ENCODE measurements at regions not wholly inside any gene's neighbourhood (a gene's known extent, or its start where the extent isn't known, plus 50 kb on each side); places are given as distances from the start of the nearest gene placed in this dataset.
A peak's percentile ranks its signal among the peaks of the same experiment; 100 is the strongest.

- DNase-seq: no peak
Observed at GRCh38 chr18:56167366-56167765, 471.0 kb downstream of the TXNL1 start.

GRCh38 chr18:56166914-56167313 lies 471.5 kb downstream of the TXNL1 start:
- no peak for DNase-seq

- DNase-seq: no peak
Observed at GRCh38 chr18:56165601-56166355, 472.6 kb downstream of the TXNL1 start.

GRCh38 chr18:56162311-56163265 lies 475.8 kb downstream of the TXNL1 start:
- DNase-seq: peak; percentile 62

GRCh38 chr18:56161566-56162260 lies 476.7 kb downstream of the TXNL1 start:
- DNase-seq: peak; percentile 14

- DNase-seq: no peak
Observed at GRCh38 chr18:56158676-56159075, 479.7 kb downstream of the TXNL1 start.

GRCh38 chr18:56157541-56157940 lies 480.9 kb downstream of the TXNL1 start:
- no peak for DNase-seq

GRCh38 chr18:56152551-56153310 lies 485.7 kb downstream of the TXNL1 start:
- DNase-seq: no peak

- DNase-seq: no peak
Observed at GRCh38 chr18:56148373-56148772, 490.0 kb downstream of the TXNL1 start.

GRCh38 chr18:56146565-56146964 lies 491.8 kb downstream of the TXNL1 start:
- no peak for DNase-seq

- no peak for DNase-seq
Observed at GRCh38 chr18:56142001-56142400, 496.4 kb downstream of the TXNL1 start.

GRCh38 chr18:56139792-56140254 lies 498.6 kb downstream of the TXNL1 start:
- DNase-seq: no peak

- DNase-seq: no peak
Observed at GRCh38 chr18:56139372-56139771, 499.0 kb downstream of the TXNL1 start.

- DNase-seq: no peak
Observed at GRCh38 chr18:56136105-56136504, 502.3 kb downstream of the TXNL1 start.

GRCh38 chr18:56130481-56130880 lies 507.9 kb downstream of the TXNL1 start:
- DNase-seq: no peak

GRCh38 chr18:56128153-56128791 lies 510.1 kb downstream of the TXNL1 start:
- DNase-seq: no peak

- DNase-seq: no peak
Observed at GRCh38 chr18:56127322-56128099, 510.9 kb downstream of the TXNL1 start.

- no peak for DNase-seq
Observed at GRCh38 chr18:56124186-56124585, 514.2 kb downstream of the TXNL1 start.

- no peak for DNase-seq
Observed at GRCh38 chr18:56121669-56122068, 516.7 kb downstream of the TXNL1 start.

- no peak for DNase-seq
Observed at GRCh38 chr18:56120782-56121181, 517.6 kb downstream of the TXNL1 start.
